Glomerular visceral epithelial cell (primary cell): ENCODE measurements at regions not wholly inside any gene's neighbourhood (a gene's known extent, or its start where the extent isn't known, plus 50 kb on each side); places are given as distances from the start of the nearest gene placed in this dataset.

Experiments used
- DNase-seq: peaks from one replicate; pipeline ENCODE4 v3.0.0-alpha.2; 2016; ENCODE audit errors: extremely low spot score

DNA sequence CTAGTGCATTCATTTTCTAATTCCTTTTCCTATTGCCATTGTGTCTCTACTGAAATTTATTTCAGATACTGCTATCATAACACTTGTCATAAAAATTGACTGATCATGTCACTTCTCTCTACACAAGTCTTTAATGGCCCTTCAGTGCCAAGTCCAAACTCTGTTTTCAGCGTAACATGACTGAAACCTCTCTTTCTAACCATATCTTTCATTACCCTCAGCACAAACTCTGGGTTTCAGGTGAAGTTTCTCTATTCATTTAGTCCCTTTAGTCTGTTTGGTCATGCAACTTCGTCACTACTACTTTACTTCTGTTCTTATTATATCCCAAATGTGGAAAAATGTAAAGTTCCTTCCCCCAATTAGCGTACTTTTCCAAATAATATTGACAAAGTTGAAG is 234.9 kb downstream of the OGFRL1 start:
- no peak for DNase-seq

- DNase-seq = no peak
Measured at GRCh38 chr6:71524201-71524600, 235.6 kb downstream of the OGFRL1 start.

GRCh38 chr6:71527886-71528285 is 239.3 kb downstream of the OGFRL1 start:
- DNase-seq = no peak

- DNase-seq = no peak
Measured at GRCh38 chr6:71529026-71529425, 240.4 kb downstream of the OGFRL1 start.

GRCh38 chr6:71529769-71530168 is 241.2 kb downstream of the OGFRL1 start:
- DNase-seq = no peak

- DNase-seq = no peak
Measured at GRCh38 chr6:71531006-71531405, 242.4 kb downstream of the OGFRL1 start.

GRCh38 chr6:71531841-71532240 is 243.2 kb downstream of the OGFRL1 start:
- no peak for DNase-seq

DNA sequence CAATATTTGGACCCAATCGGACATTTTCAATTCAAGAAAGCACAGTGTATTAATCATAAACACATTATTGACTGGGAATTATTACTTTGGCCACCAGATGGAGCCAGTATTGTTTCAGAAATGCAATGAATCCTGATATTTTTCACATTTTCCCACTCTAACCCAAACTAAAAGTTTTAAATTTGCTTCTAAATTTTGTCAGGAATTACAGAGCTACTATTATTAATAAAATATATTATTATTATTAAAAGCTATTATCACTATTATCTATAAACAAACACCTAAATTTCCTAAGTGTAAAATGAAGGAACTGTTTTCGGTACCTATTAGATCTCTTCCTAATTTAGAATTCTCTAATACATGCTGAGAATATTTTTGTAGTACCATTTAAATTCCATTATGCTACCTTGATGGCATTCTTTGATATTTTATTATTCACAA is 245.3 kb downstream of the OGFRL1 start:
- DNase-seq = peak; percentile 47

- DNase-seq = no peak
Measured at GRCh38 chr6:71534921-71535320, 246.3 kb downstream of the OGFRL1 start.

DNA sequence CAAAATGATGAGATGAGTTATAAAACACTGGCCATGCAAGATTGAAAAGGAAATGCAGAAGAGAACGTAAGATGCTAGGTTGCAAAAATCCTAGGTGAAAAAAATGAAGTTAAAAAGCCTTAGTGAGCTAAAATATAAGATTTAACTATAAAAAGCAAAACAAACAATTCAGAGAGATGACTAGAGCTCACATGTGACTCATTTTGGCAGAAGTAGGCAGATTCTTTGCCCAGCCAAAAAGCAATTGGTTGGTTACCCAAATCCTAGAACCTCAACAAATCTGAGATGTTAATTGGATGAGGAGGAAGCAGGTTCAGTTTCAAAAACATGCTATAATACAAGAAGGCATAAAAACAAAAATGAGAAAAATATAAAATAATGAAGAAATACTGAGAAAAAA is 249.1 kb downstream of the OGFRL1 start:
- no peak for DNase-seq

- peak; percentile 49 for DNase-seq
Measured at GRCh38 chr6:71544028-71544427, 255.4 kb downstream of the OGFRL1 start.

GRCh38 chr6:71544906-71545305 is 256.3 kb downstream of the OGFRL1 start:
- no peak for DNase-seq

GRCh38 chr6:71545905-71546304 is 257.3 kb downstream of the OGFRL1 start:
- no peak for DNase-seq

GRCh38 chr6:71551798-71552197 is 263.2 kb downstream of the OGFRL1 start:
- DNase-seq = no peak

GRCh38 chr6:71556141-71556540 is 267.5 kb downstream of the OGFRL1 start:
- no peak for DNase-seq

DNA sequence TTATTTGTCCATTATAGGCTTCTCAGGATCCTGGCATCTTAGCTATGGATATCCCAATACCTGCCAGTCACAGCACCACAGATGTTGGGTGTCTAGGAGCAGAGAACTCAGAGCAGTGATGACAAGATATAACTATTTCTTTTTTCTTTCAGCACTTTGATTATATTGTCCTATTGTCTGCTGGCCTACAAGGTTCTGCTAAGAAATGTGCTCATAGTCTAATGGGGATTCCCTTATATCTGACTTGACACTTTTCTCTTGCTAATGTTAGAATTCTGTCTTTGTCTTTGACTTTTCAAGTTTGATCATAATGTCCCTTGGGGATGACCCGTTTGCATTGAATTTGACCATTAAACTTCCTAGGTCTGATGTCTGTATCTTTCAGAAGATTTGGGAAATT is 270.4 kb downstream of the OGFRL1 start:
- DNase-seq = no peak

GRCh38 chr6:71567562-71567961 is 279.0 kb downstream of the OGFRL1 start:
- DNase-seq = no peak

DNA sequence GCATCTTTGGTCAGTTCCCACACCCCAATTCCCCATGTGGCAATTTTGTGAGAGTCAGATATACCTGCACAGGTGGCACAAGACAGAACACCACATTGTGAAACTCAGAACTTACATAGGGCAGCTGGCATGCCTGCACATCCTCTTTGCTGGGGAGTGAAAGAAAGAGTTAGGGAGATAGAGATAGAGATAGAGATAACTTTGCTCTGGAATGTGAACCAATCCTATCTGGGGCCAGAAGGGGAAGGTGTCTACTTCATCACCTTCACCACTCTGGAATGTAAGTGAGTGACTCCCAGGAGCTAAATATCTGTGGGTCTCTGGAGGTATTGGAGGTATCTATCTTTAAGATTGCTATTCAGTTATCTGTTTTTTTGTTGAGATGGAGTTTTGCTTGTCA is 289.2 kb downstream of the OGFRL1 start:
- no peak for DNase-seq

DNA sequence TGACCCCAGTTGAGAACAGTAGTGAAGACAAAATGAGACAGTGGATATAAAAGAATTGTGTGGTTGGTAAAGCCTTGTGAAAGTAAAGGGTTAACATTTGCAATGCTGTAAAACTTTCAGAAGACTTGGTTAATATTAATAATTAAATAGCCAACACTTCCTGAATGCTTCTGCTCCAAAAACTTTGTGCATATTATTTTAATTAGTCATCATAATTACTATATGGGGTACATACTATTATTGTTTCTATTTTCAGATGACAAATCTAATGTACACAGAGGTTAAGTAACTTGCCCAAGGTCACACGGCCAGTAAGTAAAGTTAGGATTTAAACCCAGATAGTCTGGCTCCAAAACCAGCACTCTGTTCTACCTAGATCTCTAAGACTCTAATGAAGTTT is 291.3 kb downstream of the OGFRL1 start:
- peak; percentile 40 for DNase-seq

DNA sequence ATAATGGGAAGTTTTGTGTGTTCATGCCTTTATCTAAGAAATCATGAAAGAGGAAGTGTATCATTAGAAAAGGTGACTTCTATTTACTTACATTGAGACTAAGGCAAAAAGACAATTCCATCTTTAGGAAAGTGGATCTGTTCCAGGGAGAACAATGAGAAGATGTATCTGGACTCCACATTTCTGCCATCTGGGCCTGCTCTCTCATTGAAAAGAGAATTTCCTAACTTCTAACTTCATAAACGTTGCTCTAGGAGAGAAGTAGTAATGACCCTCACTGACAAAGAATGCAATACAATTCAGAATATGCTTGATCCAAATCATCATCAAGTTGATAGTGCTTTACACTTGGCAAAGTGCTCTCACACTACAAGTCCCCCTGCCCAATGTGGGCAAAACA is 294.2 kb downstream of the OGFRL1 start:
- no peak for DNase-seq

GRCh38 chr6:71584712-71585436 is 296.3 kb downstream of the OGFRL1 start:
- DNase-seq = no peak

GRCh38 chr6:71585472-71585871 is 296.9 kb downstream of the OGFRL1 start:
- DNase-seq = no peak

- DNase-seq = no peak
Measured at GRCh38 chr6:71588490-71588889, 297.9 kb upstream of the RIMS1 start.

DNA sequence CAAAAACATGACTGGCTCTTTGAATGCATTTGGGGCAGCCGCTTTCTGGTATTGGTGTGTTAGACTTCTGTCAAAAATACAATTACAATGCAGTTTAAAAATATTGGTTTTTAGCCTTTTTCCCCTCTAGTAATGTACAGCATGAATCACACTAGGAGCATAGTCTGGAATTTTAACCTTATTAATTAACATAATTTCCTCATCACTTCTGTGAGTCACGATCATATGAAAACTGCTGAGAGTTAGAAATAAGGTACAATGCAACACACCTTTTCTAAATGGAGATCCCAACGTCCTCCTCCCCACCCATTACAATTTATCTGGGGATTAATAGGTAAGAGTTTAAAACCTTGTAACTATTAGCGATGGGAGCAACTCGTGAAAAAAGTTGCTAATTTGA is 297.1 kb upstream of the RIMS1 start:
- DNase-seq = no peak
